Neural progenitor cell (in vitro differentiated cells): ENCODE measurements at regions not wholly inside any gene's neighbourhood (a gene's known extent, or its start where the extent isn't known, plus 50 kb on each side); places are given as distances from the start of the nearest gene placed in this dataset.

Source experiments
- DNase-seq: peaks from one replicate; pipeline ENCODE4 v3.0.0-alpha.2; 2016; ENCODE audit warnings: low spot score
- H2AFZ ChIP-seq: fragments of 200-600 bp; sonication (generic); replicated peaks from 2 replicates; pipeline ENCODE4 v1.6.1; 2016; ENCODE audit warnings: antibody characterized with exemption
- H3F3A ChIP-seq: fragments of 200-600 bp; sonication (generic); 2 replicates; pipeline ENCODE4 v1.6.1; 2016; ENCODE audit warnings: antibody characterized with exemption, low read depth
- H3K27ac ChIP-seq: fragments of 200-600 bp; sonication (generic); 2 replicates; pipeline ENCODE4 v1.5.1; 2016; ENCODE audit warnings: mild to moderate bottlenecking
- H3K27me3 ChIP-seq: fragments of 200-600 bp; sonication (generic); 2 replicates; pipeline ENCODE4 v1.6.1; 2016; ENCODE audit warnings: mild to moderate bottlenecking, moderate library complexity
- H3K36me3 ChIP-seq: fragments of 200-600 bp; sonication (generic); 2 replicates; pipeline ENCODE4 v1.5.1; 2016
- H3K4me1 ChIP-seq: fragments of 200-600 bp; sonication (generic); 2 replicates; pipeline ENCODE4 v1.6.1; 2016; ENCODE audit warnings: mixed run types
- H3K4me2 ChIP-seq: fragments of 200-600 bp; sonication (generic); 2 replicates; pipeline ENCODE4 v1.6.1; 2016
- H3K4me3 ChIP-seq: fragments of 200-600 bp; sonication (generic); 2 replicates; pipeline ENCODE4 v1.5.1; 2016
- H3K79me2 ChIP-seq: fragments of 200-600 bp; sonication (generic); 2 replicates; pipeline ENCODE4 v1.6.1; 2016; ENCODE audit warnings: low read depth
- H3K9ac ChIP-seq: fragments of 200-600 bp; sonication (generic); 2 replicates; pipeline ENCODE4 v1.6.1; 2016
- H3K9me3 ChIP-seq: fragments of 200-600 bp; sonication (generic); 2 replicates; pipeline ENCODE4 v1.5.1; 2016; ENCODE audit warnings: low read depth
- H4K20me1 ChIP-seq: fragments of 200-600 bp; sonication (generic); 2 replicates; pipeline ENCODE4 v1.6.1; 2016; ENCODE audit warnings: low read depth
- H3K27ac Mint-ChIP-seq: 3 replicates; pipeline ENCODE4 v1.8.0; 2021; ENCODE audit warnings: mixed read lengths
- H3K27me3 Mint-ChIP-seq: 2 replicates; pipeline ENCODE4 v1.8.0; 2022; ENCODE audit warnings: low read depth, mild to moderate bottlenecking, inconsistent platforms, moderate library complexity, mixed read lengths; ENCODE audit not compliant: insufficient read depth
- H3K36me3 Mint-ChIP-seq: 3 replicates; pipeline ENCODE4 v1.8.0; 2021; ENCODE audit warnings: mixed read lengths
- H3K4me1 Mint-ChIP-seq: 3 replicates; pipeline ENCODE4 v1.8.0; 2021; ENCODE audit warnings: mixed read lengths
- H3K4me3 Mint-ChIP-seq: 3 replicates; pipeline ENCODE4 v1.8.0; 2021; ENCODE audit warnings: mild to moderate bottlenecking, moderate library complexity, mixed read lengths
- H3K9me3 Mint-ChIP-seq: 3 replicates; pipeline ENCODE4 v1.8.0; 2020; ENCODE audit warnings: mixed read lengths
- CTCF ChIP-seq: fragments of 200-600 bp; sonication (generic); IDR thresholded peaks from 2 replicates; pipeline ENCODE4 v1.5.1; 2017; ENCODE audit warnings: antibody characterized with exemption, mild to moderate bottlenecking
- EZH2 ChIP-seq: fragments of 200-600 bp; sonication (generic); IDR thresholded peaks from 2 replicates; pipeline ENCODE4 v1.6.1; 2017; ENCODE audit warnings: antibody characterized with exemption, mild to moderate bottlenecking, moderate library complexity
- EZH2phosphoT487 ChIP-seq: fragments of 200-600 bp; sonication (generic); IDR thresholded peaks from 2 replicates; pipeline ENCODE4 v1.6.1; 2017; ENCODE audit warnings: antibody characterized with exemption

DNA sequence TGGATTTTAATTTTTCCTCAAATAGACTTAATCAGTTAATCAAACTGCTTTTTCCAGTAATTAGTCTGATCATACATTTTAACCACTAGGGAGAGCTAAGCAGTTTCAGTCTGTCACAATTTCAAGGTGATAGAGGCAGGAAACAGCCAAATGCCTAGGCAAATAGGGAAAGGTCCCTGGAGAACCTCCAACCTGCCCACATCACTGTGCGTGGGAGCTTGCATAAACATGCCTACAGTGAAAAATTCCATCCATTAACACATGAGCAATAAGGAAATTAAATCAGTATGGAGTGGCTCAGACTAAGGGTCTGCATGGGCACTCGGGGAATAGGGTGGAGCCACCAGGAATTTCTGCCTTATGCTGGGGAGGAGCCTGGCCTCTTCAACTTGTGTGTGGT is 74.6 kb downstream of the AASDHPPT start:
- Mint-ChIP-seq H3K36me3 (no peaks in the 10 kb centered on the region), H3K27ac (no peak overlapping the region), H3K27me3 (peaks cover 6% of the 10 kb centered on the region), H3K9me3 (peaks cover 4% of the 10 kb centered on the region), H3K4me3 (no peak overlapping the region), H3K4me1 (no peaks in the 10 kb centered on the region)
- H4K20me1 ChIP-seq: no peaks in the 10 kb centered on the region
- H3K27ac ChIP-seq: no peak overlapping the region
- H2AFZ ChIP-seq: no peak overlapping the region
- TF ChIP-seq EZH2phosphoT487 (no peak), CTCF (peak; percentile 17), EZH2 (no peak)
- no peaks in the 10 kb centered on the region for H3K79me2 ChIP-seq
- H3K4me3 ChIP-seq: no peak overlapping the region
- H3K9ac ChIP-seq: no peak overlapping the region
- H3K4me1 ChIP-seq: no peaks in the 10 kb centered on the region
- no peak overlapping the region for H3K4me2 ChIP-seq
- no peaks in the 10 kb centered on the region for H3K36me3 ChIP-seq
- H3K27me3 ChIP-seq: no peaks in the 10 kb centered on the region
- peaks cover 4% of the 10 kb centered on the region for H3K9me3 ChIP-seq
- DNase-seq: no peak
- H3F3A ChIP-seq: no peaks in the 10 kb centered on the region

- H3K4me3 Mint-ChIP-seq: no peak overlapping the region
- Histone ChIP-seq H4K20me1 (no peaks in the 10 kb centered on the region), H3K27ac (no peak overlapping the region), H3K9me3 (no peaks in the 10 kb centered on the region), H3F3A (no peaks in the 10 kb centered on the region), H3K4me1 (no peaks in the 10 kb centered on the region), H3K36me3 (no peaks in the 10 kb centered on the region), H2AFZ (no peak overlapping the region), H3K79me2 (no peaks in the 10 kb centered on the region), H3K27me3 (no peaks in the 10 kb centered on the region), H3K4me2 (no peak overlapping the region), H3K9ac (no peak overlapping the region), H3K4me3 (no peak overlapping the region)
- no peak overlapping the region for H3K27ac Mint-ChIP-seq
- no peaks in the 10 kb centered on the region for H3K4me1 Mint-ChIP-seq
- no peaks in the 10 kb centered on the region for H3K36me3 Mint-ChIP-seq
- DNase-seq: no peak
- TF ChIP-seq CTCF (no peak), EZH2 (no peak), EZH2phosphoT487 (no peak)
- H3K9me3 Mint-ChIP-seq: no peaks in the 10 kb centered on the region
- peaks cover 6% of the 10 kb centered on the region for H3K27me3 Mint-ChIP-seq
Measured at GRCh38 chr11:106152824-106153223, 75.4 kb downstream of the AASDHPPT start.

DNA sequence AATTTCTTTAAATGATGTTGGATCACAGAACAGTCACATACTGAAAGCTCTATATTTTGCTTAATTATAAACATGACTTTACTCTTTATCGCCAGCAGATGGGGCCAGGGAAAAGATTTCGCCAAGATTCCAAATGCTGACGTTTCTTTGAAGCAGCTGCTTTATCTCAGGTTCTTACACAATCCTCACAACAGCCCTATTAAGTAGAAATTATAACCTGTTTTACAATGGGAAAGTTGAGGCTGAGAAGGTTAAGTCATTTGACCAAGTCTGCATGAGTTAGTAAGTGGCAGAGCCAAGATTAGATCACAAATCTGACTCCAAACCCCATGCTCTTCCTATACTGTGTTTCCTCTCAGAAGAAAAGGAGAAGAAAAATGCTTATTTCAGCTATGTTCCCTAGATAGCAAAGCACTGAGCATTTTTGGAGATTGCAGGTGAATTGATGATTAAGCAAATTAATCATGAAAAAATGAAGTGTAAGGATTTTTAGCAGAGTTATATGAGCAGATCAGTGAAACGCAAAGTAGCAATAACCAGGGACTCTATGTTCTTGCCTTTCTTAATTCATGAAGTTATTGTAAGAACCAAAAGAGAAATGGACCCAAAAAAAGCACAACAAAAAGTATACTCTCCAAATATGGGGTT is 79.0 kb downstream of the AASDHPPT start:
- H3K4me3 ChIP-seq: no peak overlapping the region
- no peaks in the 10 kb centered on the region for H3K27me3 ChIP-seq
- peaks cover 2% of the 10 kb centered on the region for H3K27me3 Mint-ChIP-seq
- H3K4me1 ChIP-seq: no peaks in the 10 kb centered on the region
- H2AFZ ChIP-seq: peak overlapping the region; percentile 74
- peak; percentile 49 for DNase-seq
- peaks cover 3% of the 10 kb centered on the region for H3K9me3 Mint-ChIP-seq
- no peaks in the 10 kb centered on the region for H3K4me1 Mint-ChIP-seq
- no peak overlapping the region for H3K27ac Mint-ChIP-seq
- H3K4me3 Mint-ChIP-seq: no peak overlapping the region
- no peaks in the 10 kb centered on the region for H3K9me3 ChIP-seq
- H3K36me3 ChIP-seq: no peaks in the 10 kb centered on the region
- H3K36me3 Mint-ChIP-seq: no peaks in the 10 kb centered on the region
- H3K9ac ChIP-seq: no peak overlapping the region
- TF ChIP-seq EZH2 (no peak), CTCF (peak; percentile 70)
- H3K79me2 ChIP-seq: no peaks in the 10 kb centered on the region
- no peaks in the 10 kb centered on the region for H4K20me1 ChIP-seq
- no peak overlapping the region for H3K27ac ChIP-seq
- H3K4me2 ChIP-seq: no peak overlapping the region
- no peaks in the 10 kb centered on the region for H3F3A ChIP-seq
